ENCODE measurements at regions not wholly inside any gene's neighbourhood (a gene's known extent, or its start where the extent isn't known, plus 50 kb on each side); places are given as distances from the start of the nearest gene placed in this dataset.

- H3K36me3 ChIP-seq (ENCODE audit: insufficient read depth, low read length): no peaks in the 10 kb centered on the region
- Mint-ChIP-seq H3K4me3 (ENCODE audit: unreplicated experiment) (no peak overlapping the region), H3K36me3 (ENCODE audit: low read depth, unreplicated experiment) (no peaks in the 10 kb centered on the region), H3K9me3 (ENCODE audit: unreplicated experiment) (no peaks in the 10 kb centered on the region), H3K4me1 (ENCODE audit: low read depth, unreplicated experiment) (peaks cover 7% of the 10 kb centered on the region), H3K27ac (ENCODE audit: unreplicated experiment) (no peak overlapping the region), H3K27me3 (ENCODE audit: low read depth, unreplicated experiment) (peaks cover 73% of the 10 kb centered on the region)
- no peak for FAIRE-seq
- TF ChIP-seq EZH2 (IDR thresholded peaks at IDR 0.05; ENCODE audit: insufficient read depth, low read length): no peak
- DNase-seq (ENCODE audit: low read depth): no peak
- H4K20me1 ChIP-seq (ENCODE audit: insufficient read depth, low read length): no peaks in the 10 kb centered on the region
- no peaks in the 10 kb centered on the region for H3K27me3 ChIP-seq (ENCODE audit: insufficient read depth, low read length)
- no peak overlapping the region for H2AFZ ChIP-seq (ENCODE audit: low read depth, low read length)
- no peak overlapping the region for H3K9ac ChIP-seq (ENCODE audit: low read length)
- no peaks in the 10 kb centered on the region for H3K4me1 ChIP-seq (ENCODE audit: insufficient read depth, low read length)
- H3K27ac ChIP-seq (ENCODE audit: low read depth, low read length): no peak overlapping the region
- H3K4me3 ChIP-seq (ENCODE audit: insufficient read depth, low read depth, low read length): no peak overlapping the region
- no peak overlapping the region for H3K4me2 ChIP-seq (ENCODE audit: low read length)
- H3K9me3 ChIP-seq (ENCODE audit: insufficient read depth, low read depth, low read length): no peaks in the 10 kb centered on the region
- H3K79me2 ChIP-seq (ENCODE audit: insufficient read depth, low read length): no peaks in the 10 kb centered on the region
Observed at GRCh38 chr13:112140366-112140765, 73.4 kb downstream of the SOX1 start.

- Histone ChIP-seq H3K36me3 (ENCODE audit: insufficient read depth, low read length) (no peaks in the 10 kb centered on the region), H4K20me1 (ENCODE audit: insufficient read depth, low read length) (no peaks in the 10 kb centered on the region), H3K9ac (ENCODE audit: low read length) (no peak overlapping the region), H3K27me3 (ENCODE audit: insufficient read depth, low read length) (no peaks in the 10 kb centered on the region), H3K4me3 (ENCODE audit: insufficient read depth, low read depth, low read length) (no peak overlapping the region), H3K79me2 (ENCODE audit: insufficient read depth, low read length) (no peaks in the 10 kb centered on the region), H3K9me3 (ENCODE audit: insufficient read depth, low read depth, low read length) (no peaks in the 10 kb centered on the region), H3K27ac (ENCODE audit: low read depth, low read length) (no peak overlapping the region), H3K4me2 (ENCODE audit: low read length) (no peak overlapping the region), H3K4me1 (ENCODE audit: insufficient read depth, low read length) (no peaks in the 10 kb centered on the region), H2AFZ (ENCODE audit: low read depth, low read length) (no peak overlapping the region)
- Mint-ChIP-seq H3K27ac (ENCODE audit: unreplicated experiment) (no peak overlapping the region), H3K36me3 (ENCODE audit: low read depth, unreplicated experiment) (no peaks in the 10 kb centered on the region), H3K4me1 (ENCODE audit: low read depth, unreplicated experiment) (peaks cover 7% of the 10 kb centered on the region), H3K4me3 (ENCODE audit: unreplicated experiment) (no peak overlapping the region), H3K27me3 (ENCODE audit: low read depth, unreplicated experiment) (peaks cover 73% of the 10 kb centered on the region), H3K9me3 (ENCODE audit: unreplicated experiment) (no peaks in the 10 kb centered on the region)
- DNase-seq (ENCODE audit: low read depth) (no peak), FAIRE-seq (no peak)
- TF ChIP-seq CTCF (IDR thresholded peaks at IDR 0.05; ENCODE audit: insufficient read depth, low read depth, low read length): no peak
- no peak for TF ChIP-seq EZH2 (IDR thresholded peaks at IDR 0.05; ENCODE audit: insufficient read depth, low read length)
Observed at GRCh38 chr13:112141643-112142400, 74.9 kb downstream of the SOX1 start.

- no peaks in the 10 kb centered on the region for H3K27me3 ChIP-seq (ENCODE audit: insufficient read depth, low read length)
- TF ChIP-seq CTCF (IDR thresholded peaks at IDR 0.05; ENCODE audit: insufficient read depth, low read depth, low read length): no peak
- TF ChIP-seq EZH2 (IDR thresholded peaks at IDR 0.05; ENCODE audit: insufficient read depth, low read length): no peak
- no peak overlapping the region for H3K9ac ChIP-seq (ENCODE audit: low read length)
- no peaks in the 10 kb centered on the region for H3K79me2 ChIP-seq (ENCODE audit: insufficient read depth, low read length)
- no peaks in the 10 kb centered on the region for H4K20me1 ChIP-seq (ENCODE audit: insufficient read depth, low read length)
- H3K4me2 ChIP-seq (ENCODE audit: low read length): no peak overlapping the region
- H3K4me1 Mint-ChIP-seq (ENCODE audit: low read depth, unreplicated experiment): peaks cover 7% of the 10 kb centered on the region
- no peak overlapping the region for H3K27ac ChIP-seq (ENCODE audit: low read depth, low read length)
- DNase-seq (ENCODE audit: low read depth): no peak
- FAIRE-seq: no peak
- peaks cover 70% of the 10 kb centered on the region for H3K27me3 Mint-ChIP-seq (ENCODE audit: low read depth, unreplicated experiment)
- no peaks in the 10 kb centered on the region for H3K9me3 ChIP-seq (ENCODE audit: insufficient read depth, low read depth, low read length)
- H3K4me1 ChIP-seq (ENCODE audit: insufficient read depth, low read length): no peaks in the 10 kb centered on the region
- no peak overlapping the region for H3K27ac Mint-ChIP-seq (ENCODE audit: unreplicated experiment)
- no peak overlapping the region for H3K4me3 Mint-ChIP-seq (ENCODE audit: unreplicated experiment)
- no peak overlapping the region for H2AFZ ChIP-seq (ENCODE audit: low read depth, low read length)
- no peaks in the 10 kb centered on the region for H3K36me3 Mint-ChIP-seq (ENCODE audit: low read depth, unreplicated experiment)
- H3K9me3 Mint-ChIP-seq (ENCODE audit: unreplicated experiment): no peaks in the 10 kb centered on the region
- H3K4me3 ChIP-seq (ENCODE audit: insufficient read depth, low read depth, low read length): no peak overlapping the region
- no peaks in the 10 kb centered on the region for H3K36me3 ChIP-seq (ENCODE audit: insufficient read depth, low read length)
Observed at GRCh38 chr13:112142401-112142930, 75.5 kb downstream of the SOX1 start.

Data from astrocyte (in vitro differentiated cells and primary cell).